Upper lobe of right lung (tissue), 1 donor: ENCODE measurements at regions not wholly inside any gene's neighbourhood (a gene's known extent, or its start where the extent isn't known, plus 50 kb on each side); places are given as distances from the start of the nearest gene placed in this dataset.

Experiments used
- ATAC-seq: fragments of 200-7000 bp; cut with Tn5 transposase; one replicate; pipeline ENCODE4 v1.9.1; 2020; ENCODE audit warnings: mild to moderate bottlenecking, moderate library complexity
- DNase-seq: peaks from one replicate; pipeline ENCODE4 v3.0.0-alpha.2; 2020
- H3K27ac ChIP-seq: fragments of 200-600 bp; one replicate; pipeline ENCODE4 v1.8.0; 2022
- H3K27me3 ChIP-seq: fragments of 200-600 bp; one replicate; pipeline ENCODE4 v1.8.0; 2022; ENCODE audit warnings: mild to moderate bottlenecking
- H3K36me3 ChIP-seq: fragments of 200-600 bp; one replicate; pipeline ENCODE4 v1.8.0; 2022
- H3K4me1 ChIP-seq: fragments of 200-600 bp; one replicate; pipeline ENCODE4 v1.8.0; 2022
- H3K4me3 ChIP-seq: fragments of 200-600 bp; one replicate; pipeline ENCODE4 v1.8.0; 2022; ENCODE audit warnings: mild to moderate bottlenecking
- H3K9me3 ChIP-seq: fragments of 200-600 bp; one replicate; pipeline ENCODE4 v1.8.0; 2022
- intact Hi-C: fragments of 100-400 bp; cut with DNase I; formaldehyde crosslinking; loops from one replicate; pipeline ENCODE4 v1.11.0; 2022
- TF ChIP-seq, protein P1 (sequence below): fragments of 200-600 bp; IDR thresholded peaks from one replicate; pipeline ENCODE4 v1.8.0; 2022; ENCODE audit warnings: antibody characterized with exemption
- donor health status: DM: no; HTN: yes; CAD: no; lungs with severe emphysema.

DNA sequence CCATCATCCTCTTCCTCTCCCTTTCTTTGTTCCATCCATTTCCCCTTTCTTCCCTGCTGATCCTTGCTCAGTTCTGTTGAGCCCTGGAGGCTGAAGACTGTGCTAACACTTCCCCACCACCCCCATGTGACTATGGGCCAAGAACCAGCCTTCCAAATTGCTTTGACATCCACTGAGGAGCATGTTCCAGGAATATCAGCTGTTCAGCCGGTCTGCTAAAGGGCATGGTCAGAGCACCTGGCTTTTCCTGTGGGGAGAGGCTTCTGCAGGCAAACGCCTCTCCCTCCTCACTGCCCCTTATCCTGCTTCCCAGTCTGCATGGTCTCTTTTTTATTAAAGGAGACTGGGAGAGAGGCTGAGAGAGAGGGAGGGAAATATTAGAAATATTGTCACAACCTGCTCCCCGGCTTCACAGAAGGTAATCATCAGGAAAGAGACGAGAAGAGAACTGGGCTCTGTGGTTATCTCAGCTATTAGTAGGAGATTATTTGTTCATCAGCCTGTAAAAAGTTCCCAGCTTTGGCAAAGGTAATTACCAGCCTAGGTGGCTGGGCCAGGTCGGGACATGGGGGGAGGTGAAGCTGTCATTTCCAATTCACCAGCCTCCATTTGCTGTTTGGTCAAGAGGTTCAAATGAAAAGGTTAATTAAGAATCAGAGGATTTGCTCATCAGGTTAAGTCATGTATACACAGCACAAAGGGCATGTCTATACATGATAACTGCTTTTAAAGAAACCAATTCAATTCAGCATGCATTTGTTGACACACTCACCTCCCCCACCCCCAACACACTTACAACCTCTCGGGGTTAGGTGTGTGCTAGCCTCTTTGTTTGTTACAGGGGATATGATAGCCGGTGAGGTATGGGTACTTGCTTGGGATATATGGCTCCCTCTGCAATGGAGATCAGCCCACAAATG, 83.7 kb upstream of the CRHR1 start:
- DNase-seq (no peak), ATAC-seq (no peak)
- intact Hi-C loops: no loop called here
- Histone ChIP-seq H3K27me3 (peaks cover 19% of the 10 kb centered on the region), H3K9me3 (no peaks in the 10 kb centered on the region), H3K4me3 (no peak overlapping the region), H3K27ac (no peak overlapping the region), H3K36me3 (no peaks in the 10 kb centered on the region), H3K4me1 (no peaks in the 10 kb centered on the region)
- TF ChIP-seq, protein P1, sequence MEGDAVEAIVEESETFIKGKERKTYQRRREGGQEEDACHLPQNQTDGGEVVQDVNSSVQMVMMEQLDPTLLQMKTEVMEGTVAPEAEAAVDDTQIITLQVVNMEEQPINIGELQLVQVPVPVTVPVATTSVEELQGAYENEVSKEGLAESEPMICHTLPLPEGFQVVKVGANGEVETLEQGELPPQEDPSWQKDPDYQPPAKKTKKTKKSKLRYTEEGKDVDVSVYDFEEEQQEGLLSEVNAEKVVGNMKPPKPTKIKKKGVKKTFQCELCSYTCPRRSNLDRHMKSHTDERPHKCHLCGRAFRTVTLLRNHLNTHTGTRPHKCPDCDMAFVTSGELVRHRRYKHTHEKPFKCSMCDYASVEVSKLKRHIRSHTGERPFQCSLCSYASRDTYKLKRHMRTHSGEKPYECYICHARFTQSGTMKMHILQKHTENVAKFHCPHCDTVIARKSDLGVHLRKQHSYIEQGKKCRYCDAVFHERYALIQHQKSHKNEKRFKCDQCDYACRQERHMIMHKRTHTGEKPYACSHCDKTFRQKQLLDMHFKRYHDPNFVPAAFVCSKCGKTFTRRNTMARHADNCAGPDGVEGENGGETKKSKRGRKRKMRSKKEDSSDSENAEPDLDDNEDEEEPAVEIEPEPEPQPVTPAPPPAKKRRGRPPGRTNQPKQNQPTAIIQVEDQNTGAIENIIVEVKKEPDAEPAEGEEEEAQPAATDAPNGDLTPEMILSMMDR: no peak

DNA sequence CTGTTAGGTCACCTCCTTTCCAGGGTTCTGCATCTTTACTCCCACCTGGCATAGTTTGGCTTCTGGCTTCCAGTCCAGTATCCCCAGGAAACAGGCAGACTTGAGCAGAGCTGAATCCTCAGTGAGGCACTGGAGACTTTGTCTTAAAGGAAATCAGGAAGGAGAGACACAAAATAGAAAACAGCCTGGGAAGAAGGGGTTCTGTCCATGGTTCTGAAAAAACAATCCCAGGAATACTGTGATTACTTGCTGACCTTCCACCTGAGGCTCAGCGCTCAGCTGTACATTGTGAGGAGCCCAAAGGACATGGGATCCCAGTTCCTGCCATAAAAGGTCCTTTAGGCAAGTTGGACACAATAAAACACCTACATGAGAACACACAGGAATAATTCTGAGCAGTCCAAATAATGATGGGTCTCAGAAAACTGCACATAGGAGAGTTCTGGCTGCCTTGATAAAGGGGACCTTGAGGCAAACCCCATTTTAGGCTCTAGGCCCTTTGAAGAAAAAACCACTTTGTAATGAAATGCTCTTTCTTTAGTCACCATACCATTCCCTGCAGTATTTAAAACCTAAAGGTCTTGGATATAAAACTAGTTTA, 81.4 kb upstream of the CRHR1 start:
- Histone ChIP-seq H3K36me3 (no peaks in the 10 kb centered on the region), H3K4me1 (no peaks in the 10 kb centered on the region), H3K27ac (no peak overlapping the region), H3K9me3 (no peaks in the 10 kb centered on the region), H3K4me3 (no peak overlapping the region), H3K27me3 (peaks cover 27% of the 10 kb centered on the region)
- DNase-seq (no peak), ATAC-seq (no peak)
- intact Hi-C loops: no loop called here
- TF ChIP-seq, protein P1: no peak

DNA sequence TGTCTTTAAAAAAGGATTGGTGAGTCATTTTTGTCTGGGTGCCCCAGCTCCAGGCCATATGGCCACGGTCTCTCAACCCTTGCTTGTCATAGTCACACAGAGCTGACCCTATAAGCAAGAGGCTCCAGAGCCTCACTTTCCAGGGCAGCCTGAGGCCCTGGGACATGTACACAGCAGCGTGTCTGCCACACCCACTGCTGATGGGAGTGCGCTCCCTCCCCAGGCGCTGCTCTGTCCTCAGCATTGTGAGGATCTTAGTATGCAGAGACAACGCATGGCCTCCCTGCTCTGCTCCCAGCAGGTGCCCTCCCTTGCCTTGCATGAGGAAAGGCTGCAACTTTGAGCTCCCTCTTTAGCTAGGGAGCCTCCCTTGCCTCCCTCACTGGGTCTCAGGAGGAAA, 80.8 kb upstream of the CRHR1 start:
- DNase-seq (no peak), ATAC-seq (no peak)
- no peak overlapping the region for H3K27ac ChIP-seq
- TF ChIP-seq, protein P1: no peak
- no peak overlapping the region for H3K4me3 ChIP-seq
- H3K27me3 ChIP-seq: peaks cover 27% of the 10 kb centered on the region
- H3K36me3 ChIP-seq: no peaks in the 10 kb centered on the region
- H3K9me3 ChIP-seq: no peaks in the 10 kb centered on the region
- intact Hi-C loops: no loop called here
- H3K4me1 ChIP-seq: no peaks in the 10 kb centered on the region

DNA sequence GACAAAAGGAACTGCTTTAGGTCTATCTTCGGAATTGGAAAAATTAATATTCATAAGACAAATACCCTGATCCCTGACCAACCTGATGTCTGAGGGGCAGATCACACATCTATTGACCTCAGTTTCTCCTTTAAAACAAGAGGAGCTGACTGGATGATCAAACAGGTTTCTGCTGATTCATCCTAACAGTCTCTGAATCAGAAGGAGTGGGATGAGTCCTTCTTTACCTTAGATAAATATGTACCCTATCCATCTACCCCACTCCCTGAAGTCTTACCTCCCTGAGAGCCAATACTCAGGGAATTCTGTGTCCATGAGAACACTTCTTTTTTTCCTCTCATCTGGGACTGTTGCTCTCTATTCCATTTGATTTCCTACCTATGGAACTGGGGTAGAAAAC, 80.3 kb upstream of the CRHR1 start:
- no peak overlapping the region for H3K27ac ChIP-seq
- intact Hi-C loops: no loop called here
- peaks cover 27% of the 10 kb centered on the region for H3K27me3 ChIP-seq
- H3K4me3 ChIP-seq: no peak overlapping the region
- TF ChIP-seq, protein P1: no peak
- no peaks in the 10 kb centered on the region for H3K9me3 ChIP-seq
- H3K4me1 ChIP-seq: no peaks in the 10 kb centered on the region
- no peaks in the 10 kb centered on the region for H3K36me3 ChIP-seq
- DNase-seq (no peak), ATAC-seq (no peak)

DNA sequence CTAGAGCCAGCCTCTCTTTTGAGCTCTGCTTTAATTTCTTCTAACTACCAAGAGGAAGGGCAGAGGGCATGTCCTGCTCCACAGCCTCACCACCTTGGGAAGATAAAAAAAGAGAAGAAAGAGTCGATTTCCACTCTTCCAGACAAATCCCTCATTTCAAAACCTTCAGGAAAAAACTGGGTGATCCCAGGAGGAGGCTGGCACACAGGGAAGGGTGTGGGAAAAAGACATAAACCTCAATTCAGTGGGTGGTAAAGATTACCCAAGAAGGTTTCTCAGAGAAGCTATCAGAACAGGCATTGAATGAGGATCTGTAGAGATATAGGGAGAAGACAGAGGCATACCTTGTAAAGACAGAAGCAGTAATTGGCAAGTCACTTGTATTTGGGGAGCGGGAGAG, 79.9 kb upstream of the CRHR1 start:
- no peaks in the 10 kb centered on the region for H3K9me3 ChIP-seq
- no peak for ATAC-seq
- peaks cover 27% of the 10 kb centered on the region for H3K27me3 ChIP-seq
- H3K27ac ChIP-seq: no peak overlapping the region
- H3K4me1 ChIP-seq: no peaks in the 10 kb centered on the region
- H3K36me3 ChIP-seq: no peaks in the 10 kb centered on the region
- no peak for DNase-seq
- TF ChIP-seq, protein P1: no peak
- intact Hi-C loops: no loop called here
- no peak overlapping the region for H3K4me3 ChIP-seq
